HPDE6-E6E7 (cell line): ENCODE measurements at regions not wholly inside any gene's neighbourhood (a gene's known extent, or its start where the extent isn't known, plus 50 kb on each side); places are given as distances from the start of the nearest gene placed in this dataset.

Experiments
- DNase-seq: peaks from one replicate; pipeline ENCODE4 v3.0.0; 2011; ENCODE audit warnings: missing footprints; ENCODE audit errors: extremely low spot score

DNA sequence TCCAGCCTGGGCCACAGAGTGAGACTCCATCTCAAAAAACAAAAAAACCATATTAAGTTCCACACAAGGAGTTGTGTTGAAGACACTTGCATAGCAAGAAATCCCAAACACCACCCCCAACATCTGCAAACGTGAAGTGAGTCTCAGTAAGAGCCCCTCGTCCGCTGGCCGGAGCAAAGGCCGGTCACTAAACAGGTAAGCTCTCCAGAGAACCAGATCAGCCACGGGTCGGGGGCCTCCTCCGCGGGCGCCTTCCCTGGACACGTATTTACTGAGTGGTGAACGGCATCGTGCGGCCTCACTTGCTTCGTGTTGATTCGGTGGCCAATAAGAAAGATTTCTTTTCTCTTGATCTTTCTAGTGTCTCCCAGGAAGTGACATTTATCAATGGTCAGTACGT, 93.6 kb downstream of the MRPL36 start:
- DNase-seq: no peak

DNA sequence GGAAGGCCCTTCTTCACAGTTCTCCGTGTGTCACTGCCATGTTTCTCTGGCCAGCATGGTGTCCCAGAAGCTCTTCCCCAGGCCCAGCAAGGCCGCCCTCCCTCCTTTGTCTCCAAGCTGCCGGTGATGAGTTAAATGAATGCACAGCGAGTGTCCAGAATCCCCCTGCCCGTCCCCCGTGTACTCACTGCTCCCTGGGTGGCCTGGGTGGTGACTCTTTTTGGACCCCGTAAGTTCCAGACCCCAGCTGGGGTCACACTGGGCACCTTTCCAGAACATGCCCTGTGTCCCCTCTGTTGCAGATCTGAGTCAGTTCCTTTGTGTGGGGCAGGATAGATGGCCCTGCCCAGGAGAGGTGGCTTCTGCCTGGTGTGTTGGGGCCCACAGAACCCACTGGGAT, 95.0 kb downstream of the MRPL36 start:
- no peak for DNase-seq

DNA sequence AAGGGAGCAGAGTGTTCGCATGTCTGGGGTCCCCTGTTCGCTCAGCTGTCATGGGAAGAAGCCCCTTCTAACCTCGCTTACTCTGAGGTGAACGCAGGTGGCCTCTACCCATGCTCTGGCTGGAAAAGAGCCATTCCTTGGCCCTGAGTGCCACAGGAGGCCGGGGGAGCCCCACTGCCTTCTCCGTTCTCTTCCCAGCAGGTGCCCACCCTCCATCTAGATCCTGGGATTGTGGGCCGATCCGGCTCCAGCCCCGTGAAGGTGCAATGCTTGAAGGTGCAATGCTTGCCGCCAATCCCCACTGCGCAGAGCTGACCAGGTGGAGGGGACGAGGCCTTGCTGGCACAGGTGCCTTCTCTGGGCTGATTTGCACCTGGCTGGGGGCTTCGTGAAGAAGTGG, 95.4 kb downstream of the MRPL36 start:
- DNase-seq: no peak

DNA sequence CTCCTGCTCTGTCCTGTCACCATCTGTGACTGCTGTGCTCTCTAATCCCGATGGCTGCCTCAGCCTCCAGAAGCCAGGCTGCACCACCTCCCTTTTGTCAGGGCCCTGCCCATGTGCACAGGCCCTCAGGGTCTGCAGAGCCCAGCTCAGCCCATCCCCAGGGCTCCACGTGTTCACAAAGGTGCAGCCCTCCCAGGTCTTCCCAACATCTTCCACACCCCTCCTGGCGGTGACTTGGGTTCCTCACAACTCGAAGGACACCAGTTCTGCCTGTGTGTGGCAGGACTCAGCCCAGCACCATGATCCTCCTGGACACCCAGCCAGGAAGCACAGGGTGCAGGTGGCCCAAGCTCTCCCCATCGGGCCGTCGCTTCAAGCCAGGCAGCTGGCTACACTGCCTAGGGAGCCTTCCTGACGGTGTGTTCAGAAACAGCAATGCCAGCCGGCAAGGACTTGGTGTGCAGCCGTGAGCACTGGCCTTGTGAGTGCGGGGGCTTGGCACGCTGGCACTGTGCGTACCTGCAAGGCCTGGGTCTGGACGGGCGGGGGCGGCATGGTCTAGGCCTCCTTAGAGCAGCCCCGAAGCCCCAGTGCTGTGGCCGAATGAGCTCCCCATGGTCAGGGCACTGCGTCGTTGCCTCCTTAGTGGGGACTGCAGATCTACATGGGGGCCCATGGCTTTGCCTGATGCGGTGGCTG, 96.1 kb downstream of the MRPL36 start:
- DNase-seq: no peak

DNA sequence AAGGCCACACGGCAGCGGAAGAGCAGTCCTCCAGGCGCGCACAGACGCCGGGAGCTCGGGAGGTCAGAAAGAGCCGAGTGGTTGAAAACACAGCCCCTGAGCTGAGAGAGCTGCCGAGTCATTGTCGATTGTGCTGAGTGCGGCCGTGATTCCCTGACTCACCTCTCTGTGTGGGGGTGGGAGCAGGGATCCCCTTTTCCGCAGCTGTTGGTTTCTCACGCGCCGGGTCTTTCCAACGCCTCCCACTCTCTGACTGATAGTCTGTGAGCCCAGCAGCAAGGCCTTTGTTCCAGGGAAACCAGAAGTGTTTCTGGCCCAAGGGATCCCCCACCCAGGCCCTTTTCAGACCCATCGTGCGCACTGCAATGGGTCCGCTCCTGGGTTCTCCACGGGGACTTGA, 97.3 kb downstream of the MRPL36 start:
- no peak for DNase-seq

DNA sequence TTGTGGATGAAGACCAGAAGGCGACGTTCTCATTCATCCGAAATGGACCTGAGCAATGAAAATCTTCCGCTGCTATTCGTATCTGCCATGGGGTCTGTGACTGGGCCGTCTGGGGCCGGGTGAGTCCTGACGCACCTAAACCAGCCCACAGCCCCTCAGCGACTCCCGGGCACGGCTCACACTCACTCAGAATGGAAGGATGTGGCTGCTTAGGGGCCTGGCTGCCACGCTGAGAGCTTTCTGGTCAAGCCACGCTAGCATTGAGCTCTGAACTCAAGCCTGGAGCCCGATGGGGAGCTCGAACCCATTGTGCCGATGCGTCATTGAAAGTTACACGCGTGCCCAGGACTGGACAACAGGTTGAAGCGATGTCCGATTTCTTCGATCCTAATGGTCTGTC, 97.8 kb downstream of the MRPL36 start:
- no peak for DNase-seq

DNA sequence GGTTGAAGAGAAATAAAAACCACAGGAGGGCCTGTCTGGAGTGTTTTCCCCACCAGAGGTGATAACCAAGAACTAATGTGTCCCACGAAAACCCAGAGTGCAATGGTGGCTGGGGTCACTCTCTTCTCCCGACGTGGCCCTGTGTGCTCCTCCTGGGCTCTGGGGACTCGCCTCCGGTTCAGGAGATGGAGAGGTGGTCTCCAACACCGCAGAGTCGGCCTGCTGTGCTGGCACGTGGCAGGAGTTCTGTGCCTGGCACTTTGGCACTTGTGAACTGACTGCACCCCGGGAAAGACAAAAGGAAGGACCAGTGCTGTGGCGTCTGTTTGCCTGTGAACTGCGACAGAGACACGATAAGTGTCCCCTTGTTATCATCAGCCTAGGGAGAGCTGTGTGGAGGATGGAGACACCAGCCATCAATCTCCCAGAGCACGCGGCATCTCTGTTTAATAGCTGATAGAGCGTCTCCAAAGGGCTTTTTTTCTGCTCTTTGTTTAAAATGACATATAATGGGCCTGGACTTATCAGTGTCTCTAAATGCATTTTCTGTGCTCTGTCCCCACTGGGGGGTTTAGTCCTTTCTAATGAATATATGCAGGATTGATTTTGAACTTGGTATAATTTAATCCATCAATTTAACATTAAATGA, 98.3 kb downstream of the MRPL36 start:
- no peak for DNase-seq

DNA sequence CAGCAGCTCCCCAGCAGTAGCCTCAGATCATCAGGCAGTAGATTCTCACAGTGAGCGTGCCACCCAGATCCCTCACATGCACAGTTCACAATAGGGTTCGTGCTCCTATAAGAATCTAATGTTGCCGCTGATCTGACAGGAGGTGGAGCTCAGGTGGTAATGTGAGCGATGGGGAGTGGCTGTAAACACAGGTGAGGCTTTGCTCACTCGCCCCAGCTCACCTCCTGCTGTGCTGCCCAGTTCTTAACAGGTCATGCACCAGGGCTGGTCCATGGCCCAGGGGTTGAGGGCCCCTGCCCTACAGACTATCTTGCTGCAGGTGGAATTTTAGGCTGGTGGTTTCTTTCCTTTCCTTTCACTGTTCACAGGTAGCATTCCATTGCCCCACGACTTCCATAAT, 100.2 kb downstream of the MRPL36 start:
- no peak for DNase-seq

DNA sequence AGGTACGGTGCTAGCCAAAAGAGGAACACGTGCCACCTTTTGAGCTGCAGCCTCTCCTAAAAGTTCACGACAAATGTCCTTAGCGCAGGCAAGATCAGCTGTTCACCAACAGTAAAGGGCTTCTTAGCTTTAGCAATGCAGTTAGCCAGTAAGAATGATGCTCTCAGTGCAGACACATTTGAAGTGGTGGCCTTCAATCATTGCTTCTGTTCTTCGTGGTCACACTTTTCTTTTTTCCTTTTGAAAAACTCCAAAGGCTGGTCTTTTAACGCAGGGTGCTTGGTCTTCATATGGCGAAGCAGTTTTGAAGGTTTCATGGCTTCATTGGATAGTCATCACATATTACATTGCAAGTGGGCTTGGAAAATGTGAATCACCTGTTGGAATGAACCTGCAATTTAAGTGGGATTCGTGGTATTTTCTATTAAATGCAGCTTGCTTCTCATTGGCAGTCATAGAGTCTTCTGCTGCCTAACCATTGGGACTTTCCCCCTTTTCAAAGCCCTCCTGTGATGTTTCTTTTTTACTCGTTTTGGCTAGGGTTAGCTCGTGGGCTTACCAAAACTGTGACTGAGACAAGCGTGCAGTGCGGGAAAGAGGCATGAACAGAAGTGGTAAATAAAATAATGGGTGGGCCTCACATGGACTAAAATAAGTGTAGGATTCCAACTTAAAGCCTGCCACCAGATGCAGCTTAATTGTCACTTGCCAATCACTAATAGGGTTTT, 100.9 kb downstream of the MRPL36 start:
- DNase-seq: no peak

DNA sequence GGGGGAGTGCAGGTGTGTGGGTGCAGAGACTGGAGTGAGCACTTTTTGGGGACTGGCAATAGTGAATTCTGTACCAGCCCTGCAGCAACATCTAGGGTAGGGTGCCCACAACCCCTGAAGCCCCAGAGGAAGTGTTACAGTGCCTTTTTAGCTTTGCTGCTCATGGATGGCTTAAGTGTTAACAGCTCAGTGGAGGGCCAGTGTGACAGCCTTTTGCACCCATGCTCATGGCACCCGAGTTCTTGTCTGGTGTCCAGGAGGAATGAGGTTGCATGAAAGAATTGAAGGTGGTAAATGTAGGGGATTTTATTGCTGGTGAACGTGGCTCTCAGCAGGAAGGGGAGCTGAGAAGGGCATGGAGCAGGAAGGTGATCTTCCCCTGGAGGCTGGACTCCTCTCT, 107.3 kb downstream of the MRPL36 start:
- DNase-seq: no peak

DNA sequence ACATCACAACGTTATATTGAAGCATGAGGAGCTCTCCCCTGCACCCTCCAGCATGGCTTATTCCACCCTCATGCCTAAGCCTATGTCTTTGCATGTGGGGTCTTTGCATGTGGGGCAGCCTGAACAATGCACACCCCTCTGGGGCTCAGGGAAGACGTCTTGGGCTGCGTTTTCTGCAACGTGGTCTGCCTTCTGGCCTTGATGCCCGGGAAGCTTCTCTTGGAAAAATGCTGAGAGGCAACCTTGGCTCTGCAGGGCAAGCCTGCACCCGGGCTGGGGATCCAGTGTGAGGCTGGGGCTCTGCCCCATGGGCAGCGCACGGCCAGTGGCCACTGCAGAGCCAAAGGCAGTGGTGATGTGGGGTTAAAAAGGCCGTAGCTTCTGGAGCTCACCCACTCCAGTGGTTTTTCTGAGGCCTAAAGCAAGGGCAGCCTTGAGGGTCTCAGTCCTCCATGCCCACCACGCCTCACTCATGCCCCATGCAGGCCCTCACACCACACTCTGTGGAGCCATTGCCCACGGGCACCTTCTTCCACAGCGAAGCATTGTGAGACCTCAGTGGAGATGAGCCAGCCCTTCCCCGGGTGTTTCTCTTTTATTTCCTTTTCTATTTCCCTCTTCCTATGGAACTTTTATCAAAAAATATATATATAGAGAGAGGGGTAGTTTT, 112.2 kb downstream of the MRPL36 start:
- DNase-seq: no peak

DNA sequence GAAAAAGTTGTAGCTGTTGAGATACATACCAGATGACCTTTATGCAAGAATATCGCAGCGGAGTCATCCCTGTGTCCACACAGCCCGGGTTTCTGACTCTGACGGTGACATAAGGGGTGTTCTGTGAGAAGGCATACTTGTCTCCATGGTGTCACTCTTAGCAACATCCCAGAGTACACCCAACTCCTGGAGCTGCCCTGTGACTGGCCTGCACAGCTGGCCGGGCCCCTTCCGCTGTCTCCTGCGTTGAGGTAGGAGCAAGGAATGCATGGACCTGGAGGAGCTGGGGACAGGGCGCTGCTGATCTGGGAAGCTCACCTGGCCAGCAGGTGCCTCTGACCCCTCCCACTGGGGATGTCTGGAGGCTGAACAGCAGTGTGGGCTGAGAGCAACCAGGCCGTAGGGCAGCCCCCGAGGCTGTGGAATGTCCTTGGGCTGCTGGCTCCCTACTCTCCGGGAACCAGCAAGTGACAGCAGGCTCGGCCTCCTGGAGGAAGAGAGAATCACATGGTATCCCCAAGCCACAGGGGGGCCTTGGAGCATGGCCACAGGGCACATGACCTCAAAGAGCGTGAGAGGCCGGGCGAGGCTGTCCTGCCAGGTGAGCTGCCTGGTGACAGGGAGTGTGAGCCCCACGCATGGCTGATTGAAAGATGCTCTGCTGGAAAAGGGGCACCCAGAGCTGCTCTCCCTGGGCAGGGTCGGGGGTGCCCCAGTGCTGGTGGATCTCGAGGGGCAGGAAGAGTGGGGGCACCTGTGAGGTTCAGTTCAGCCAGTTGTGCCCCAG, 113.4 kb downstream of the MRPL36 start:
- no peak for DNase-seq

DNA sequence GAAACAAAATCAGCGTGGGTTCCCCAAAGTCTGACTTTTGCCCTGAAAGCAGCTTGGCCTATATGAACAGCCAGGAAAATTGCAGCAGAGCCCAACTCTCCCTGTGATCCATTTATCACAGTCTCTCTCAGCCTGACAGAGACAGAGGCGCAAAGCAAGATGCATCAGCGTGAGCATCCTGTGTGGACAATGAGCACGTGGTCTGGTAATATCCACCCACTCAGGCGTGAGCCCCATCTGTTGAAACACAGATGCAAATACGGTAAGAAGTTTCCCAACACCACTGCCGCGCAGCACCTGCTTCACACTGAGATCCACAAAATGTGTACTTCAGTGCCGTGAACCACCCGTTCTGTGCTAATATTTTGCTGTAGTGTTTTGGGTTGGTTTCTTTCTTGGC, 114.6 kb downstream of the MRPL36 start:
- DNase-seq: no peak

DNA sequence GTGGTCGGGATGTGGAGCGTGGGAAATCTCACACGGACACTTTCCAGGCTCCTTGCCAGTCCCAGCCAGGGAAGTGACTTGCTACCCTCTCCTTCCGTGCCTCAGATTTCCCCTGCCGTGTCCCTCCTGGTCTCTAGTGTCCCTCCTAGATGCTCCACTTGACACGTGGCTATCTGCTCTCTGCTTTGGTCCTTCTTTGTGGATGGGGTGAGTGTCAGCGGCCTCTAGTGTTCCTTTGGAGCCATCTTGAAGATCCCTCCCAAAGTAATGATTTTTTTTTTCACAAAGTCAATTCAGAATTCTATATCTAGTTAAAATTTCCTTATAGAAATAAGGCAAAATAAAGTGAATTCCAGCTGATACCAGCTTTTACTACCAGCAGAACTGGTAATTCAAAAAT, 117.7 kb downstream of the MRPL36 start:
- DNase-seq: no peak

DNA sequence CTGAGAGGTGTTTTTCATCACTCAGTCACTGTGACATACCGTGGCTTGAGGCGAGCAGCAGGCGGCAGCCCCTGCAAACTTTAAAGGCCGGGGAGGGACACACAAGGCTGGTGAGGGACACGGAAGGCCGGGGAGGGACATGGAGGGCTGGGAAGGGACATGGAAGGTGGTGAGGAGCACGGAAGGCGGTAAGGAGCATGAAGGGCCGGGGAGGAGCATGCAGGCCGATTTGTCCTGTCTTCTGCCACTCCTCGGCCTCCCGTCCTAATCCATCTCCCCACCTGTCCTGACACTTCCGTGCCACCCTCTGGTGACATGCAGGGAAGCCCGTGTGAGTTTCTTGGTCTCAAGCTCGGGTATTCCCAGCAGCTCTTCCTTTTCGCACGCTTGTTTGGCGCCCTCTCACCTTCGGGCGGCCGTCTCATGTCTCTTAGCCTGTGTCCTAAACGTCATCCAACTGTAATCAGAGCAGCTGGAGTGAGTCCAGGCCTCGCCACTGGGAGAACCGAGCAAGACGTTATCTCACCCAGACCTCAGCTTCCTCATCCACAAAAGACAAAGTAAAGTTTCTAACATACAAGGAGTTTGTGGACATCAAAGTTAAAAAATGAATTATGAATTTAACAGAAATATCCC, 126.5 kb downstream of the MRPL36 start:
- DNase-seq: no peak

DNA sequence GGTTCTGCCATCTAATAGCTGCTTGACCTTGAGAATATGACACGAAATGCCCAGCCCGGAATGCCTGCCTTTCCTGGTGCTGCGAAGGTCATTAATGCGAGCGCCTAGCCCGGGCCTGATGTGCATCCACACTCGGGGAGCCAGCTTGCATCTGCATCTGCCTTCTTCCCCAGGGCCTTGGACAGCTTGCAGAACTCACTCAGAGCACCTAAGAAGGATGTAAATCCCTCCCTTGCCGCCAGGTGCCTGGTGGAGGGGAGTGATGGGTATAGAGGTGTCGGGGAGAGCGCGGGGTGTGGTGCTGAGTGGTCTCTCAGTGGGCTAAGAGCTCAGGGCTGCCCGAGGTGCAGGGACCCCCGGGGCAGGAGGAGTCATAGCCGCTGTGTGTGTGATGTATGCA, 127.2 kb downstream of the MRPL36 start:
- no peak for DNase-seq

DNA sequence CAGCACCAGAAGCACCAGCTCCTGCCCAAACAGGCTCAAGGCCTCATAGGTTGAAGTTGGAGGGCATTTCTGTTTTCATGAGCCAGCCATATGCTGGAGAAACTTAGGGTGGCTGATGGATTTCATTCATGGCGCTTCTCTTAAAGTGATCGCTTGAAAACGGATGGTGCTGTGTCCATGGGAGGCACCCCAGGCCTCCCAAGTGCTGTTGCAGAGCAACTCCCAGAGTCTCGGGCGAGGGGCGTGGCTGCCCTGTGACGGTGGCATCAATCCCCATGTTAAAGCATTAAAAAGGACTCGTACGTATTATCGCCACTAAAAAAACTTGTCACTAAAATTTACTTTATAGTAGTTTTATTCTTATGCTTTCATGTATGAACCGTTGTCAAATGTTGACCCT, 128.3 kb downstream of the MRPL36 start:
- no peak for DNase-seq

DNA sequence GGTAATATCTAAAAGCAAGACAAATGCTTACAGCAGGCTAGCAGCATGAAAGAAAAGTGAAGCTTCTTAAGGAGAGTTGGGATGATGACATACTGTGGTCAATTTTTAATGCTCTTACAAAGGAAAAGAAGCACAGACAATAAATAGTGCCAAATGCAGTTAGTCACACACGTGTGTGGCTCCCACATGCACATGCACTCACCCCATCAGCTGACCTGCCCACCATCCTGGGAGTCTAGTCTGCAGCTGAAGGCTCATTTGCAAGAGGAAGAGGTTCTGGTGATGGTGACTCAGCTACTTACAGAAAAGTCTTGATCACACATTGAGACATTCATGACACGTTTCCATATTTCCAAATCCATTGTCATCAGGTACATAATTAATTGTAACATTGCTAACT, 129.3 kb downstream of the MRPL36 start:
- DNase-seq: no peak

DNA sequence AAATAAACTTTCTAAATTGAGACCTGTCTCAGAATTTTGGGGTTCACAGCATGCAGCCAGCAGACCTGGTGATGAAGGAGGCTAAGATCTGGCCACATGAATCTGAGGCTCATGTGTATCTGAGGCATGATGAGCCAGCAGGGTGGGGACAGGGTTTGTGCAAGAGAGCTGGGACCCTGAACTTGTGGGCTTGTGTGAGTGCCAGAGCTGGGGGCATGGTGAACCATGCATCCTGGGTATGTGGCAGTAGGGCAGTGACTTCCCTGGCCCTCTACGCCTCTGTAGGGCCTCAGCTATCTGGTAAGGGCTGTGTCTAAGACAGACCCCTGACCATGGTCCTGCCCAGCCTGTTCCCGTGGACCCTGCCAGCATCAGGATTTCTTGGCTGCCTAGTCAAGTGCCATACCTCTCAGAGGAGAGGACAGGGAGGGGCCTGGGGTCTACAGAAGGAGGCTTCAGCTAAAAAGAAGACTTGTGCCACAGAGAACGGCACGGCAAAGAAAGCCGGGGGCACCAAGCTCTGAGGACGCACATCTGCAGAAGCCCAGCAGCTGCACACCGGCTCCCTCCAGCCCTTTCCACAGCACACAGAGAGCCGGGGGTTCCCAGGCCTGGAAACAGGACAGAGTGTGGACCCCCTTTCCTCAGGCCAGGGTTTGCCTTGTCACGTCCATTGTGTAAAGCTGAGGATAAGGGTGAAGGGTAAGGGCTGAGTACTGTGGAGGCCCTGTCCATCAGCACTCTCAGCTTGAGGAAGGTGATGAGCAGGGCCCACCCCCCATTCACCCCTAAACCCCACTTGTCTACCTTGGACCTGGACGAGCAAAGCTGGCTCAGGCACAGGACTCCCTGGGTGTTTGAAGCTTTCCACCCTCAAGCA, 130.1 kb downstream of the MRPL36 start:
- no peak for DNase-seq

DNA sequence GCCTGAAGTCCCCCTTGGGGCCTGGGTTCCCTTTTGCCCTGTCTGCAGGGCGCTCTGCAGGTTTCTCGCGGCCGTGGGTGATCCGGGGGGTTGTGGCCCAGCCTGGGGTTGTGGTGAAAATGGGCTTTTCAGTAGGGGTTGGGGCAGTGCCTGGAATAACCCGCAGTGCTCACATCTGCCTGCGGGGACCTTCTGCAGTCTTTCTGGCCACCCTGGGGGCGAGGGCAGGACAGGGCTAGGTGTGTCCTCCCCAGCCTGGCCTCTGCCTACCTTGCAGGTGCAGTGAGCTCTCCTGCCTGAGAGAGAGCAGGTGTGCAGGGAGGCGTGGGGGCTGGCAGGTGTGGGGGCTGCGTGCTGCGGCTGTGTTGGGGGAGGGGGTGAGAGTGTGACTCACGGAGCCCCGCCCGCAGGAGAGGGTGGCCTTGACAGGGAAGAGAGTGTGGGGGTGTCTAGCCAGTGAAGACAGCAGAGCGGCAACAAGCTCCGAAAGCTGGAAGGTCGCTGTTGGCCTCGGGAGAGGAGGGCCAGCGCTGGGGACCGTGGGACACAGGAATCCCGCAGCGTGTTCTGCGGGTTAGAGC, 131.4 kb downstream of the MRPL36 start:
- no peak for DNase-seq
